OCI-M2 (cell line): ENCODE measurements at regions not wholly inside any gene's neighbourhood (a gene's known extent, or its start where the extent isn't known, plus 50 kb on each side); places are given as distances from the start of the nearest gene placed in this dataset.
"Not testable (repeated sequence)": the region's sequence is repeated elsewhere in the genome, so short reads cannot be mapped to it uniquely, and the experiment has no call there.

Experiments
- DNase-seq: peaks from one replicate; lab custom pipeline; 2025; ENCODE audit not compliant: unreplicated experiment; lab: John Stamatoyannopoulos, UW

GRCh38 chr2:215722986-215723630 lies 287.2 kb upstream of the FN1 start:
- DNase-seq, result no peak

GRCh38 chr2:215722125-215722524 lies 286.3 kb upstream of the FN1 start:
- no peak for DNase-seq

GRCh38 chr2:215721515-215721914 lies 285.6 kb upstream of the FN1 start:
- DNase-seq, result not testable (repeated sequence)

- DNase-seq, result no peak
Observed at GRCh38 chr2:215718890-215719289, 283.0 kb upstream of the FN1 start.

GRCh38 chr2:215718436-215718835 lies 282.6 kb upstream of the FN1 start:
- no peak for DNase-seq

GRCh38 chr2:215717501-215718381 lies 281.9 kb upstream of the FN1 start:
- DNase-seq, result no peak

GRCh38 chr2:215716956-215717355 lies 281.1 kb upstream of the FN1 start:
- no peak for DNase-seq

GRCh38 chr2:215712871-215713790 lies 277.3 kb upstream of the FN1 start:
- no peak for DNase-seq

GRCh38 chr2:215712219-215712868 lies 276.5 kb upstream of the FN1 start:
- no peak for DNase-seq

- DNase-seq, result no peak
Observed at GRCh38 chr2:215711471-215712034, 275.7 kb upstream of the FN1 start.

GRCh38 chr2:215707608-215708007 lies 271.7 kb upstream of the FN1 start:
- no peak for DNase-seq

- DNase-seq, result no peak
Observed at GRCh38 chr2:215705771-215706361, 270.0 kb upstream of the FN1 start.

- DNase-seq, result no peak
Observed at GRCh38 chr2:215705281-215705680, 269.4 kb upstream of the FN1 start.

- DNase-seq, result no peak
Observed at GRCh38 chr2:215702116-215702902, 266.4 kb upstream of the FN1 start.

- DNase-seq, result no peak
Observed at GRCh38 chr2:215699700-215700538, 264.1 kb upstream of the FN1 start.

- no peak for DNase-seq
Observed at GRCh38 chr2:215699018-215699417, 263.1 kb upstream of the FN1 start.

- DNase-seq, result no peak
Observed at GRCh38 chr2:215698566-215698965, 262.7 kb upstream of the FN1 start.

GRCh38 chr2:215697496-215697895 lies 261.6 kb upstream of the FN1 start:
- no peak for DNase-seq
